ENCODE measurements at regions not wholly inside any gene's neighbourhood (a gene's known extent, or its start where the extent isn't known, plus 50 kb on each side); places are given as distances from the start of the nearest gene placed in this dataset.

DNA sequence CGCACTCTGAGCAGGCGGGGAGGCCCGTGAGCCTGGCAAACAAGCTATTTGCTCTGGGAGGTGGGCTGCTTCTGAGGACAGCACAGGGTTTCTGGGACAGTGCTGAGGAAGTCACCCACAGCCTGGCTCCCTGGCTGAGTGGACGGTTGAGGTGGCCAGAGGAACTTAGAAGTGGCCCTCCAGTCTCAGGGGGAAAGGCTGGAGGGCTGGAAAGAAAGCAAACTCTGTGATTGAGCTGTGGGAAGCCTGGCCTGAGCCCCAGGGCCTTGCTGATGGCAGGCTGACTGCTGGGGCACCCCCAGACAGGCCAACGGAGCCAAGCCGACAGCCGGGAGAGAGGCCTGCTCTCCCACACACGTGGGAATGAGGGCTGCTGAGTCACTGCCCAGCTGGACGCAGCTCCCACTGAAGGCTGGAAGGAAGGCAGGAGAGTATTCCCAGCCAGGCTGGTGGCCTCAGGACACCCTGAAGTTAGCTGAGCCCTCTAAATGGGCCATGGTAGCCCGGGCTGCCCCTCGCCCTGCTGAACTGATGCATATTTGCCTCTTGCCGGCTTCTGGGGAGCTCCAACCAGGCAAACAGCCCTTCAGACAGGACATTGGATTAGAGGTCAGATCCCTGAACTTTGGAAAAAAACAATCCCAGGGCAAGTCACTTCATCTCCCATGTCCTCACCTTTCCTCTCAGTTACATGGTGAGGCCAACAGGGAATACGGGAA lies 98.0 kb upstream of the TLE3 start:
- no peak for DNase-seq

DNA sequence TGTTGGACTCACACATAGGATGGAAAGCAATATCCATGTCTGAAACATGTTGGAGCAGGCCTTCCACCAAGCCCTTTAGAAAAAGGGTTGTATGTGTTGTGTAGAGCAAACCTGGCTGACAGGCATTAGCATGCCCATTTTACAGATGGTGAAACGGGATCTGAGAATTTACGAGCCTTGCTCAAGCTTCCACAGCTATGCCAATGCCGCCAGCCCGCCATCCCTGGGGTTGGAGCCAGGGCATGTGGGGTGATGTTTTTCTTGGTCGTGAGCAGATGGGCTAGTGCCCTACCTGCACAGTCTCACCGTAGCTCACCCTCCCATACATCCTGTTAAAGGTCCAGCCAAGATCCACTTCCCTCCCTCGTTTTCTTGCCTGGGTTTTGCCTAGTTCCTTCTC lies 97.5 kb upstream of the TLE3 start:
- DNase-seq = no peak

DNA sequence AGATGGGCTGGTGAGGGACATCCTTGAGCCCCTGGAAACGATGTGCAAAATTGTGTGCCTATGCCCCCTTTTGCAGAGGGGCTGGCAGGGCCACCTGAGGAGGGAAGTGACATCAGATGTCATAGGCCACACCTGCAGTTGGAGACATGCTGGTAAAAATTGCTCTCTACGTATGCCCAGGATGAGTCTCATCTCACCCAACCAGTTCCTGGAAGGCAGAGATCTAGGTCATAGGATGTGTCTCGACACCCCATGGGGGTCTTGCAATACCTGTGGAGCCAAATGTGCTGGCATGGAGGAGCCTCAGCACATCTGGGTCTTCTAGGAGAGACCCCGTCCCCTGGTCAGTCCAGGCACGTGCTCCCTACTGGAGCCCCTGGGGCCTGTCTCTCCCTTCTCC lies 96.5 kb upstream of the TLE3 start:
- no peak for DNase-seq

DNA sequence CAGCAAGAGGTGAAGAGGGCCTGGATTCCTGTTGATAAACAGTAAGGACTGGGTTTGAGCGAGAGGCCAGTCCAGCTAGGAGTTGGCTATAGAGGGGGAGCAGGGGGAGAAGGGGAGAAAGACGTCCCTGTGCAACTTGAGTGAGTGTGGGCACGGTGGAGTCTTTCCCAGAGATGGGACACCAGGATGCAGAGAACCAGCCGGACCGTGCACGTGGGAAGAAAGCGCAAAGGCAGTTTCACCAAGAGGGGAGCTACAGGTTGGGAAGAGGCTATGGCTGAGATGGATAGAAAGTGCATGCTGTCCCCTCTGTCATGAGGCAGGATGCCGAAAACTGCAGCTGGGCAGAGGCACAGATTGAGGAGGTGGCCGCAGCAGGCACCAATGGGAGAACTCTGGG lies 96.0 kb upstream of the TLE3 start:
- no peak for DNase-seq

DNA sequence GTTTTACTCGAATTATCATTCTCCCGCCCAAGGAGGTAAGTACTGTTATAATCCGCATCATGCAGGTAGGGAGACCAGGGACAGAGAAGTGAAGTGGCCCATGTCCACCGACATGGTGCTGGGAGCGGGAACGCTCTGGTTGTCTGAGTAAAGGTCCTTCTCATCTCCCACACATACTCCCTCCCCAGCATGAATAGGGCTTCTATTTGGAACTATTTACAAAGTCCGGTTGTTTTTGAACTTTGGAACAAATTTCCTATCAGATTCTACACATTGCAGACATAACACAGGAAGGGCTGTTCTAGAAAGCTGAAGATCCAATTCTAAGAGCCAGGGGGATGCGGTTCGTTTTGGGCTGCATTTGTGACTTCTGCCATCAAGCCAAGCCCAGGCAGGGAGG lies 94.8 kb upstream of the TLE3 start:
- no peak for DNase-seq

DNA sequence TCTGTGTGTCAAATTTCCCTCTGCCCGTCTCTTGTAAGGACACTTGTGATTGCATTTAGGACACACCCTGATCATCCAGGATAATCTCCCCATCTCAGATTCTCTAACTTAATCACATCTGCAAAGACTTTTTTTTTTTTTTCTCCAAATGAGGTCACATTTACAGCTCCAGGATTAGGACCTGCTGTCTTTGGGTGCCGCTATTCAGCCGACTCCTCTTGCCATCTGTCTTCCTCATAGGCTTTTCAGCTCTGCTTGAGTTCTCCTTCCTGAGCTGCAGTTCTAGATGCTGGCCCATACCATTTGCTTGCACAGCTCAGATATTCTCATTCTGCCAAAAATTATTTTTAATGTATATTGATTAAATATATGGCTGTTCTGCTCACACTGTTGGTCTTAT lies 94.3 kb upstream of the TLE3 start:
- DNase-seq = no peak

DNA sequence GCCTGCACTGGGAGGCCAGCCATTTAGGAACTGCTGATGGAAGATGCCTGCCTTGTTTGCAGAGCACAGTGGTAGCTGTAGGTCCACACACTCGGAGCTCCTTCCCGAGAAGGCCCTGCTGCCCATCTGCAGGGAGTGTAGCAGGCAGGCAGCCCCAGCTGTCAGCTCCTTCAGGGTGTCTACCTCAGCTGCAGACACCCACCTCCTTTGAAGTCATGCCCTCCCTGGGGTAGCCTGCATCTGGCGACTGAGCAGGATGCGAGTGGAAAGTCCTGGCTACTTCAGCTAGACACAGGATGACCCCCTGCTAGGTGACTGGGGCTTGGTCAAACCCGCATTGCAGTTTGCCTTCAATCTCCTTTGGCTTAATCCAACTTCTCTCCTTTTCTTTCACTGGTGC lies 93.2 kb upstream of the TLE3 start:
- DNase-seq = no peak

DNA sequence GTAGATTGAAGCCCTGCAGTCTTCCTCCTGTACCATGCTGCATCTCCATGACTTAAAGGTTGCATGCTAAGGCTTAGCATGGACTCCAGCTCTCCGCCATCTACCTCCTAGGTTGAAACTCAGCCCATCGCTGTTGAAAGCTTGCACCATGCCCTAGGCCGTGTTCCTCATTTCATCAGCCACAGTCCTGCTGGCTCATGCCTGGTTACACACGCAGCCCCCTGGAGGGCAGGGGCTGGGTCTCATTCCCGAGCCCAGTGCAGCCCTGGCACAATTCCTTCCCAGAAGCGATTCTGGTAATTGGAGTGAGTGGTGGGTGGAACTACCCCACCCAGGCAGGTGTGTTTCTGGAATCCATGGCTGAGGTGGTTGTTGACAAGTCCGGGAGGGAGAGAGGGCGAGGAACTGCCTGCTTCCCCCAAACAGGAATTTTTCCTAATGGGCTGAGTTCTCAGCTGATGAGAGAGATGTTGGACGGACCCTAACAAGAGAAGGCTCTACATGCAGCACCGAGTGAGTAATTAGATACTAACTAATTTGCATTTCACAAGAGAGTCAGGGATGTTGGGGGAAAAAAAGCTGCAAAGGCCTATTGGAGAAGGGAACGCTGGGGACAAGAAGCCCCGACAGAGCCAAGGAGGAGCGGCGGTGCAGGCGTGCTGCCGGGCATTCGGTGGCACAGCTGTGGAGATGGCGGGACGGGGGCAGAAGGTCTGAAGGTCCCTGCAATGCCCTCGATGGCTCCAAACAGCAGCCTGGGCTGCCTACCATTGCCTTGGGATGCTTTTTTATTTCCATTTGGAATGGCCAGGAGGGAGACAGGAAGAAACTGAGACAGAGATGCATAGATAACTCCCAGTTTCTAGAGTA lies 92.3 kb upstream of the TLE3 start:
- no peak for DNase-seq

DNA sequence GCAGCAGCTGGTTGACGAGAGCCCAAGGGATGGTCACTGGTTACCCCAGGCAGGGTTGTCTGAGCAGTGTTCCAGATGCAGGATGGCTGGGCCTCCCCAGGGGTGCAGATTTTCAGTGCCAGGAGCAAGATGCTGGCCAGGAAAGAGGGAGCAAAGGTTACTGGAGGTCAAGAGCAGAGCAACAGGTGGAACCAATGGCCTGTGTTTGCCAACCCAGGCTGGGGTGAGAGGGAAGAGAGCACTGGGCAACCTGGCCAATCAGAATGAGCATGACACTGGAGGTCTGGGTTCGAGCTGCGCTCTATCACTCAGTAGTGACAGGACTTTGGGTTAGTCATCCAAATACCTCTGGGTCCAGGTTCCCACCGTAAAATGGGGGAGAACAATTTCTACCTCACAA lies 90.6 kb upstream of the TLE3 start:
- DNase-seq = no peak

DNA sequence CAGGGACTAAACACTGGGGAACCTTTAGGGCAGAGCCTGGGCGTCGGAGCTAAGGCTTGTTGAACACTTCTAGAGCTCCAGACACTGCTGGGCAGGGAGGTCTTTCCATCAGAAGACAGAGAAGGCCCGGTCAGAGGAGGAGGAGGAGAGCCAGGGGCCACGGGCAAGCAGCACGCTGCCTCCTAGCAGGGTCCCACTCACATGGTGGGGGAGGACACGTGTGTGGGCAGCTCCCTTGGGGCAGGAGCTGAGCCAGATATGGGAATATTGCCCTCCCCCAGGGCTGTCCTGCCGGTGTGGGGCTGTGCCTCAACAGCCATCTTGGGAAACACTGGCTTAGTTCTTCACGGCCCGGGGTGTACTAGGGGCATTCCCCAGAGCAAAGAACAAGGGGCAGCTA lies 89.6 kb upstream of the TLE3 start:
- DNase-seq = no peak

DNA sequence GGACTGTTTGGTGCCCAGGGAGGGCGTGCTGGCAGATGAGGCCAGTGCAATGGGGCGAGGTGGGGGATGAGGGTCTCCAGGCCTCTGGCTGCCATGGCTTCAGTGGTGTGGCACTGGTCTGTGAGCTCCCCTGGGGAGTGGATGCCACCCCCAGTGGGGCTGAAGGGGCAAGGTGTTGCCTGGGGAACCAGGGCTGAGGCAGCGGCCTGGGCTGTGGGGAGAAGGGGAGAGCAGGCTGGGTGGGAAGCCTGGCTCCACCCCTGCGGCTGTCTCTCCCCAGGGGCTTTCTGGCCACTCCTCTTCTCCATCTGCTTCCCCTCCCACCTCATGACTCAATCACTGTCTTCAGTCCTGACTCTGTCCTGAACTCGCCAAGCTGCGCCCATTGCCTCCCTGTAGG lies 88.4 kb upstream of the TLE3 start:
- DNase-seq = no peak

DNA sequence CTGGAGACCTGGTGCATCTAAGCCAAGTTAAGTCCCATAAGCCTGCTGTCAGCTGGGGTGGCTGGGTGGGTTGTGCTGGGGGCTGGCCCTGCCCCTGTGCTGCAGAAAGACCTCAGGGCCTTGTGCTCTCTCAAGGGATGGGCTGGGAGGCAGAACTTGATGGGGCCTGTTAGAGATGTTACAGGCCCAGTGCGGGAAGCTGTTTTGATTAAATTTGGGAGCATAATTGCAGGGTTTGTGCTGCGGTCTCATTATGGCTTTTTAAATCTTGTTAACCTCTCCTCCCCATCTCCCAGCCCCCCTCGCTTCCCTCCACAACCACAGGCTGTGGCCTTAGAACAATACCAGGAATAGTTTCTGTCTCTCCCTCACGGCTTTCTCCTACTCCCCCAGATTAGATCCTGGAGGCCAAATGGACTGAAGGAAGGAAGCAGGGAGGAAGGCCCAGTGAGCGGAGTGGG lies 87.6 kb upstream of the TLE3 start:
- no peak for DNase-seq

DNA sequence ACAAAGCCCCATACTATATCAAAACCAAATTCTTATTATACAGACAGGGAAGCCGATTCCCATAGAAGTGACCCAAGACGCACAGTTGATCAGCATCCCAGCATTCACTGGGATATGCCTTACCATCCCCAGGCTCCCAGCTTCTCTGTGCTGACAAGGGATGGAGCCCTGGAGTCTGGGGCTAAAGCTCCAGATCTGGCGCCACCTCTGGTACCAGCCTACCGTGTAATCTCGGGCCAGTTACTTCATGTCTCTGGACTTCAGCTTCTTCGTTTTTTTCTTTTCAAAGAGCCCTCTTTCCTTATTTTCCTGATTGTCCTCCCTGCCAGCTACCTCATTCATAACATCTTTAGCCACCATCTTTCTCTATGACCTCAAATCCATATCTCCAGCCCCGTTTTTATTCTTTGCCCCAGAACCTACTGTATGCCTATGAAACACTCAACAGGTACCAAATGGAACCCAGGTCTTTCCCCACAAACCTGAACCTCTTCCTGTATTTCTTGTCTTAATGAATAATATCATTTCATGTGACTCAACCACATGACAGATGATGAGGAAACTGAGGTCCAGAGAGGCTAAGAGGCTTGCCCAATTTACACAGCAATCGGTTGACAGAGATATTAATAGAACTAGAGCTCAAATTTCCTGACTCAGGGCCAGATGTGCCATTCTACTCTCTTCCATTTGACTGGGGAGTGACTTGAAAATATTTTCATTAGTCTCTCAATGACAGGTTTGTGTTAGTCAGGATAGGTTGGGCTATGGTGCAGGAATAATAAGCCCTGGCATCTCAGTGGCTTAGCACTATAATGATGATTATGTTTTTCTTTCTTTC lies 85.4 kb upstream of the TLE3 start:
- DNase-seq = no peak

DNA sequence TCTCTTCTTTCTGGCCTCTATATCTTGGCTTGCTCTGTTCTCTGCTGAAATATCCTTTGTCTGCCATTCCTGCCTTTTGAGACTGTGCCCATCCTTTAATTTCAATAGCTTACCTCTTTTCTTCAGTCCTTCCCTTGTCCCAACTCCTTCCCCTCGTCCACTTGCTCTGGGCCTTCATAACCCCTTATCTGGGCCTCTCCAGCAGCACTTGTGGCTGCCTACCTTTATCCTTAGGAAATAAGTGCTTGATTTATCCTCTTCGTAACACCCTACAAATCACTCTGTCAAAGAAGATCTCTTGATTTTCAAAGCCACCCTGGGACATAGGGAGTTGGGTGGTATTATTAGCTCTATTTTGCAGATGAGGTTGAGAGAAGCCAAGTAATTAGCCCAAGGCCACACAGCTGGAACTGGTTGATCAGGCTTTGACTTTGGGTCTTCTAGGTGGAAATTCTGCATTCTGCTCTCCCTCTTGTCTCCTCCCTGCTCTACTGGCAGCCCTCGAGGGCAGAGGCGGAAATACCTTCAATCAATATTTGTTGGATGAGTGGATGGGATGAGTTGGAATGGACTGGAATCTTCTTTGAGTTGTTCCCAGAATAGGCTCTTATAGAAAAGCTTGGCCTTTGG lies 84.0 kb upstream of the TLE3 start:
- DNase-seq = no peak

DNA sequence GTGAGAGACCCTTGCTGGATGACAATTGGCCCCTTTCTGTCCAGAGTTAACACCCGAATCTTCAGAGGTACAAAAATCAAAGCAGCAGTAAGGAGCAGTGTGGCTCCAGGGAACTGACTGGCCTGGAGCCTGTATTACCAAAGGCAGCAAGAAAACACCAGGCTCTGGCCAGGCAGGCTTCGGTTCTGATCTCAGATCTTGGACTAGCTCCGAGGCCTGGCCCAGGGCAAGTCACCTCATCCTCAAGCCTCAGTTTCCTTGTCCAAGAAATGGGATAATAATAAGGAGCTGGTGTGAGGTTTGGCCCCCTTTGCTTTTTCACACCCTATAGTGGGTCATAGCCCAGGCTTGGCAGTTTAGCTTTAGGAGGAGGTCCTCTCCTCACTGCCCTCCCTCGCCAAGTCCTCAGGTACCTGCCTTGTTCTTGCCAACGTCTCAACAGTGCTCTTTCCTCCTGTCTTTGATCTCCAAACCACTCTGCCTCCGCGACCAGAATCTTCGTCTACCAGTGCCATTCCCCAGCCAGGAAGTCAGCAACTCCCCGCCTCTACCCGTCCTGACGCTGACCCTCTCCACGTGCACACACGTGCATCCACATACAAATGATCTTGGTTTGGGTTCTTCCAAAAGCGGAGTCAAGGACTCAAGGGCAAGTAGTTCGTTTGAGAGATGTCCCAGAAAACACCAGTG lies 82.6 kb upstream of the TLE3 start:
- DNase-seq = no peak

DNA sequence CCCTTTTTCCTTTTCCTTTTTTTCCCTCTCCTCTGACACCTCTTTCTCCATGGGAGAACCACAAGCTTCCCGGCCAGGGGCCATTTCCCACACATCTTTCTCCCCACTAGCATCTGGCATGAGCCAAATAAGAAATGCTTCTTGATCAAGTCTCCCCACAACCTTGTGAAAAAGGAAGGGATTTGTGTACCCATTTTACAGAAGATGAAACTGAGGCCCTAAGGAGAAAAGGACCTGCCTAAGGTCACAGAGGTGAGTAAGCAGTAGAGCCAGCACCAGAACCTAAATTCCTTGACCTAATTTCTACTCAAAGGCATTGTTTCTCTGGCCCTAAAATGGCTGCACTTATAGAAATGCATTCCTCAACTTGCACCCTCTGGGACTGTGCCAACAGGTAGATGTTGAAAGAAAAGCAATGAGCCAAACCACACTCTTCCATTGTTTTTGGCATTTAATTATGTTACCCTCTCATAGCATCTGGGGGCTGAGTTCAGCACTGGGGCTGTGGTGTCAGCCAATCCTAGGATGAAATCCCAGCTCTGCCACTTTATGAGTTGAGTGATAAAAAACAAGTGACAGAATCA lies 81.7 kb upstream of the TLE3 start:
- no peak for DNase-seq

DNA sequence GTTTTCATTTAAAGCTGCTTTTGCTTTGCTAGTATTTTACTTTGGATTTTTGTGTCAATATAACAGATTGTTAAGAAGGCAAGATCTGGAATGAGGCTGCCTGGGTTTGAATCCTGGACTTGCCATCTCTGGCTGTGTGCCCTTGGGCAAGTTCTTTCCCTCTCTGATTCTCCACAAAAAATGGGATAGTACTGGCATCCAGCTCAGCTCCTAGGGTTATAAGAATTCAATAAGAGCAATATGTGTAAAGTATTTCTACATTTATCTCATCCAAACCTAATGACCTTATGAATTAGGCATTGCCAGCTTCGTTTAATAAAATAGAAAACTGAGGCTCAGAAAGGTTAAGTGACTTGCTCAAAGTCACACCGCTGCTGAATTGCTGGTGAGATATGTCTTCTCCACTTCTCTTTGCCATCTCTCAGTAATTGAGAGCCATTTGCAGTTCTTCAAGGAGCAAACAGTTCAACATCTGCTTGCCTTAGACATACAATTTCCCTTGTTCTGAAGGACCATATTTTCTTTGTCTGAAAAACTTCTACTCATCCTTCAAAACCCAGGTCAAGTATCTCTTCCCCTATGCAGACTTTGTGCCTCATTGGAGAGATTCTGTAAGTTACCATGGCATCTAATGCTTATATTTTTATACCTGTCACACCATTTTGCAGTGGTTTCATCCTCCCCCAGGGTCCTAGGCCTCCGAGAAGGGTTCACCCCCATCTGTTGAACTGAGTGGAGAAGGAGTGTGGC lies 80.8 kb upstream of the TLE3 start:
- DNase-seq = no peak

DNA sequence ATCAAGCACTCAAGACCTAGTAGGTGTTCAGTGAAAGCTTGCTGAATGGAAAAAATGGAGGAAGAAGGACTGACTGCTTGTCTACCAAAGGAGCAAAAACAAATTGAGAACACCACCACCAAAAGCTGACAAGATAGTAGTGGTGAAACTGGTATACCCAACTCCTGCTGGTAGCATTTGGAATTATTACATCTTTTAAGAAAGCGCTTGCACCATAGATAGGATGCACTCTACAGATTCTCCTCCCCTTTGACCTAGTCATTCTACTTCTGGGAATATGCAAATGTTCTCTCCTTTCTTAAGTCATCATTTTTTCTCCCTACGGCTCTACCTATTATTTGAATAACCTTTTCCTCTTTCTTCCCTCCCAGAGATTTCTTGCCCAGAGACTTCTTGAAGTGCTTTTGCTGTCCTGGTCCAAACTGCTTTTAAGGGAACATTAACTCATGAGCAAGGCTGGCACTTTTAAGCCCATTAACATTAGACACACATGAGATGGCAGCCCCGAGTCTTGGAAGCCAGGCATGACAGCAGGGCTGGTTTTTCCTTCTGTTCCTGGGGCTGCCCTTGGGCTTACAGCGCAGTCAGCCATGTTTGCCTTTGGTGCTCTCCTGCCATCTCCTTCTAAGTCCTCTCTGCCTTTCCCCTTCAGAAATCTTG lies 75.0 kb upstream of the TLE3 start:
- DNase-seq = no peak

DNA sequence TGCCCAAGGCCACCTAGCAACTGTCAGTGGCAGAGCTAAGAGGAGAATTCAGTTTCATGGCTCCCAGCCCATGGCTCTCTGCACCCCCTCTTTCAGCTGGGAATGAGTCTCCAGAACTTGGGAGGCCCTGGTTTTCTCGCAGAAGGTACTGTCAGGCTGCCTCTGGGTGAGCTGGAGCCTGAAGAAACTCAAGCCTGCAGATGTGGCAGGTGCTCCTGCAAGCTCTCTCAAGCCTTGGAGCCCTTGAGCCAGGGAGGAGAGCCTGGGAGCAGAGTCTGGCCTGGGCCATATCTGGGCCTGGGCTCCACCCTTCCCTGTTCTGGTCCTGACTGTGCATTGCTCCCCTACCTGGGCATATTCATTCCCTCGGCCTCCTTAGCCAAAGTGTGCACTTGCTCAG lies 74.4 kb upstream of the TLE3 start:
- no peak for DNase-seq

DNA sequence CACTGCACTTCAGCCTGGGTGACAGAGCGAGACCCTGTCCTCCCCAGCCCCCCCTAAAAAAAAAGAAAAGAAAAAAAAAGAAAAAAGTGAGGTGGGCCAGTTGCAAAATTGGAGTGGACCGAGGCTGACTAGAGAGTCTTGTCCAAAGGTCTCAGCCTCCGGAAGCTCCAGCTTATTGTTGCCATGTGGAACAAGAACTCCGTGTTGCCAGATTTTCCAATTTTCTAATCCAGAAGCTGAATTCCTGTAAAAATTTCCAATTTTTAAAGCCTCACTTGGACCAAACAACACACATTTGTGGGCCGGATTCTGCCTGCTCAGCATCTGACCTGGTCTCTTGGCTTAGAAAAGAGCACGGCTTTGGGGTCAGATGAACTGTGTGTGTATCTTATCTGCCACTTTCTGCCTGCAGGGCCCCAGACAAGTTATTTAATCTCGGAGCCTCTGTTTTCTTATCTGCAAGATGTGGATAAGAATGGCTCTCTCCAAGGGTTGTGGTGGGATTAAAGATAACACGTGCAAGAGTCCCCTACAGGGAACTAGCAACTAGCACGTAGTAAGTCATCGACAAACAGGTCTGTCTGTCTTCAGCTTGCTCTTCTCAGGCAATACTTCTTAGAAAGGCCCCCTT lies 73.7 kb upstream of the TLE3 start:
- DNase-seq = no peak

All from NCI-H2029 (cell line).